DND-41 (cell line): ENCODE measurements at regions not wholly inside any gene's neighbourhood (a gene's known extent, or its start where the extent isn't known, plus 50 kb on each side); places are given as distances from the start of the nearest gene placed in this dataset.

Experiments
- ATAC-seq: fragments of 200-7000 bp; cut with Tn5 transposase; 3 replicates; pipeline ENCODE4 v1.9.1; 2021; ENCODE audit warnings: low read depth; ENCODE audit not compliant: insufficient read depth
- DNase-seq: peaks from one replicate; pipeline ENCODE4 v3.0.0-alpha.2; 2020
- H2AFZ ChIP-seq: 2 replicates; pipeline ENCODE4 v1.6.0; 2012; ENCODE audit warnings: low read depth, low read length
- H3K27ac ChIP-seq: 2 replicates; pipeline ENCODE4 v1.5.1; 2012; ENCODE audit warnings: low read length, inconsistent platforms
- H3K27me3 ChIP-seq: fragments of 200-600 bp; sonication (generic); 2 replicates; pipeline ENCODE4 v1.6.0; 2012; ENCODE audit warnings: low read length, mild to moderate bottlenecking, inconsistent platforms; ENCODE audit not compliant: insufficient read depth, poor library complexity
- H3K36me3 ChIP-seq: 2 replicates; pipeline ENCODE4 v1.5.1; 2012; ENCODE audit warnings: low read length, inconsistent platforms; ENCODE audit not compliant: insufficient read depth
- H3K4me1 ChIP-seq: 2 replicates; pipeline ENCODE4 v1.5.1; 2012; ENCODE audit warnings: mild to moderate bottlenecking, low read length; ENCODE audit not compliant: insufficient read depth
- H3K4me2 ChIP-seq: 2 replicates; pipeline ENCODE4 v1.6.0; 2012; ENCODE audit warnings: mild to moderate bottlenecking, moderate library complexity, low read length, inconsistent platforms; ENCODE audit not compliant: insufficient read depth
- H3K4me3 ChIP-seq, 2 experiments: fragments of 200-600 bp in 1 of 2; shearing (Covaris generic) in 1 of 2; 2 replicates each; pipeline ENCODE4 v1.5.1; 2012 to 2016; ENCODE audit warnings: inconsistent platforms in 2 of 2, low read length in 2 of 2, mild to moderate bottlenecking in 2 of 2, low read depth in 1 of 2, moderate library complexity in 1 of 2
- H3K79me2 ChIP-seq: 2 replicates; pipeline ENCODE4 v1.6.0; 2012; ENCODE audit warnings: low read length, inconsistent platforms; ENCODE audit not compliant: insufficient read depth
- H3K9ac ChIP-seq: 2 replicates; pipeline ENCODE4 v1.6.0; 2012; ENCODE audit warnings: low read depth, mild to moderate bottlenecking, inconsistent platforms, low read length, moderate library complexity
- H3K9me3 ChIP-seq: 2 replicates; pipeline ENCODE4 v1.5.1; 2012; ENCODE audit warnings: low read length, moderate library complexity, mild to moderate bottlenecking, inconsistent platforms; ENCODE audit not compliant: insufficient read depth, severe bottlenecking
- H4K20me1 ChIP-seq: 2 replicates; pipeline ENCODE4 v1.6.0; 2012; ENCODE audit warnings: low read length; ENCODE audit not compliant: insufficient read depth
- CTCF ChIP-seq: IDR thresholded peaks from 2 replicates; pipeline ENCODE4 v1.5.1; 2012; ENCODE audit warnings: borderline replicate concordance, low read length, moderate library complexity, mild to moderate bottlenecking; ENCODE audit not compliant: poor library complexity, severe bottlenecking; ENCODE audit errors: extremely low read depth
- EZH2 ChIP-seq: IDR thresholded peaks from 3 replicates; pipeline ENCODE4 v1.6.1; 2012; ENCODE audit warnings: borderline replicate concordance, low read depth, mild to moderate bottlenecking, moderate library complexity, low read length, inconsistent platforms; ENCODE audit not compliant: severe bottlenecking

DNA sequence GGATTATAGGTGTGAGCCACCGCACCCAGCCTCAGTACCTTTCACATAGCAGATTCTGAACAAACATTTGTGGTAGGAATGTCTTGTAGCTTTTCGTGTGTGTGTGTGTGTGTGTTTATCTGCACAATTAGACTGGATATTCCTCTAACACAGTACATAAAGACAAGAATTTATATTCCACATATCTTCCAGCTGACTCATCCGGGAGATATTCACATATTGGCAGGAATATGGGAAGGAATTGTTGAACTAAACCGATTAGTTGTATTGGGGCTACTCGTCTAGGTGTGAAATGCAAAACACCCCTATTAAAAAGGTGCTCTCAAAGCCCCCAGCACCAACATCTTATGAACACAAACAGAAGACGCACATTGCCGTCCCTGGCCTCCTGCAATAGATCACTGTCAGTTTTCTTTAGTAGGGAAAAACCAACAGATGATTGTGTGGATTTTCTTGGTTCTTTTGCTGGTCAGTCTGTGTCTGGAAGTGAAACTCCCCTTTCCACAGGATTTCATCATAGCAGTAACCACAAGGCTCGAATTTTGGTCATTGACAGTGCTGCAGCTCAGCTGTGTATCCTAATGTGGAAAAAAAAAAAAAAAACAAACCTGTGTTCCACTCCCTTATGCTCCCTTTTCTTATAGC is 208.5 kb upstream of the ACVR2A start:
- no peaks in the 10 kb centered on the region for H4K20me1 ChIP-seq
- H3K27ac ChIP-seq, result no peak overlapping the region
- ATAC-seq (no peak), DNase-seq (no peak)
- H3K4me1 ChIP-seq, result peaks cover 14% of the 10 kb centered on the region
- no peaks in the 10 kb centered on the region for H3K9me3 ChIP-seq
- no peak overlapping the region for H3K4me3 ChIP-seq
- no peak overlapping the region for H2AFZ ChIP-seq
- TF ChIP-seq CTCF, result no peak
- no peak for TF ChIP-seq EZH2
- H3K27me3 ChIP-seq, result no peaks in the 10 kb centered on the region
- H3K9ac ChIP-seq, result no peak overlapping the region
- no peaks in the 10 kb centered on the region for H3K36me3 ChIP-seq
- H3K79me2 ChIP-seq, result no peaks in the 10 kb centered on the region
- H3K4me2 ChIP-seq, result no peak overlapping the region

DNA sequence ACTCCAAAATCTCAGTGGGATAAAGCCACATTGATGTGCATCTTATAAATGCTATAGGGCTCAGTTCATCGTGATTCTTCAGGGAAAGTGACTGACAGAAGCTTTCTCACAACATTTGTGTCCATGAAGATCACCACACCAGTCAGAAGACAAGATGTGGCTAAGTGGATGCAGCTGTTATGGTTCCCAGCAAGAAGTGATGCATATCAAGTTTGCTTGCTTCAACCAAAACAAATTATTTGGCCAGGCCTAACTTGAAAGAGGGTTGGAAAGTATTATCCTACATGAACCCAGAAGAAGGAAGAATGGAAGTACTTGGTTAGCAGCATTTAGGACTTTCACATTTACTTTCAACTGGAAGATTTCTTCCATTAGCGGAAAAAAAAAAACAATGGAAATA is 210.0 kb upstream of the ACVR2A start:
- no peak overlapping the region for H3K4me3 ChIP-seq
- H3K27me3 ChIP-seq, result no peaks in the 10 kb centered on the region
- no peak for DNase-seq
- H3K9ac ChIP-seq, result no peak overlapping the region
- no peaks in the 10 kb centered on the region for H3K36me3 ChIP-seq
- H3K4me1 ChIP-seq, result peaks cover 18% of the 10 kb centered on the region
- H2AFZ ChIP-seq, result no peak overlapping the region
- ATAC-seq, result no peak
- no peaks in the 10 kb centered on the region for H3K79me2 ChIP-seq
- H3K9me3 ChIP-seq, result no peaks in the 10 kb centered on the region
- H3K27ac ChIP-seq, result no peak overlapping the region
- no peak overlapping the region for H3K4me2 ChIP-seq
- no peaks in the 10 kb centered on the region for H4K20me1 ChIP-seq
- no peak for TF ChIP-seq EZH2
- no peak for TF ChIP-seq CTCF

DNA sequence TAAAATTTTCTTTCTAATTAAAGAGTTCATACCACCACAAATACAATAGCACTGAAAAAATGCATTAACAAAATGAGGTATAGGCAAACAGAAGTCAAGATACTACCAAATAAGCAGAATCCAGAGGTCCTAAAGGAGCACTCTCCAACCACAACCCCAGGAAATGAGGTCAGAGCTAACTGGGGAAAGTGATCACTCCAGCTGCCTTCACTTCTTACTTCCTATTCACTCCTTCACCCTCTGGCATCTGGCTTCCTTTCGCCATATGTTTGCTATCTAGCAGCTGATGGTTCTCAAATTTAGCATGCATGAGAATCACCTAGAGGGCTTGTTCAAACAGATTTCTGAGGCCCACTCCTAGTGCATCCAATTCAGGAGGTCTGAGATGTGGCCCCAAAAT is 212.6 kb upstream of the ACVR2A start:
- Histone ChIP-seq H3K79me2 (no peaks in the 10 kb centered on the region), H4K20me1 (no peaks in the 10 kb centered on the region), H3K4me1 (peaks cover 18% of the 10 kb centered on the region), H3K27me3 (no peaks in the 10 kb centered on the region), H3K4me3 (no peak overlapping the region), H3K36me3 (no peaks in the 10 kb centered on the region), H2AFZ (no peak overlapping the region; the same call in 1 of the 2 replicates), H3K9me3 (no peaks in the 10 kb centered on the region), H3K9ac (no peak overlapping the region), H3K27ac (peak overlapping the region; percentile 28; the same call in 1 of the 2 replicates), H3K4me2 (no peak overlapping the region)
- TF ChIP-seq CTCF, result no peak
- no peak for TF ChIP-seq EZH2
- ATAC-seq (peak; percentile 93), DNase-seq (peak; percentile 50)
